Spleen (tissue), 7 donors: ENCODE measurements at regions not wholly inside any gene's neighbourhood (a gene's known extent, or its start where the extent isn't known, plus 50 kb on each side); places are given as distances from the start of the nearest gene placed in this dataset.

Experiments used
- CTCF ChIP-seq, 11 experiments: fragments of 200-600 bp in 7 of 11; fragments of 450-650 bp in 4 of 11; sonication (generic) in 4 of 11; IDR thresholded peaks in 8 of 11; conservative IDR thresholded peaks in 3 of 11; 1 replicate in 7 of 11; 2 replicates in 4 of 11; pipeline versions ENCODE4 v1.4.0 to v1.8.0; 2016 to 2021; ENCODE audit warnings: antibody characterized with exemption in 11 of 11, inconsistent platforms in 4 of 11, mild to moderate bottlenecking in 1 of 11
- POLR2A ChIP-seq, 3 donors: fragments of 450-650 bp; IDR thresholded peaks; one replicate each; pipeline ENCODE4 v1.5.1; 2017; ENCODE audit warnings: antibody characterized with exemption in 3 of 3, mild to moderate bottlenecking in 1 of 3
- POLR2AphosphoS5 ChIP-seq, 3 donors: sonication (generic); formaldehyde crosslinking; IDR thresholded peaks; one replicate each; pipeline ENCODE4 v1.5.1; 2017; ENCODE audit warnings: antibody characterized with exemption in 3 of 3
- donor health status: DM: no; HTN: no; CAD: no; lungs with moderate emphysema.
- donor health status: DM: no; HTN: no; CAD: no.
- donor health status: DM: no; HTN: no; CAD: no.

- TF ChIP-seq CTCF (IDR thresholded peaks at IDR 0.05 in 8 of 11, conservative IDR thresholded peaks at IDR 0.05 in 3 of 11) (no peak), POLR2AphosphoS5 (IDR thresholded peaks at IDR 0.05) (no peak), POLR2A (IDR thresholded peaks at IDR 0.05) (no peak)
Observed at GRCh38 chr3:107204121-107204520, 173.1 kb upstream of the CCDC54 start.
